Natural killer cell (primary cell): ENCODE measurements at regions not wholly inside any gene's neighbourhood (a gene's known extent, or its start where the extent isn't known, plus 50 kb on each side); places are given as distances from the start of the nearest gene placed in this dataset.

ENCODE experiments used
- ATAC-seq, 3 donors: fragments of 150-1000 bp in 2 of 3; fragments of 200-7000 bp in 1 of 3; cut with Tn5 transposase; 1 replicate in 1 of 3; 2 replicates in 2 of 3; pipeline ENCODE4 v1.10.0; 2021; ENCODE audit warnings: mild to moderate bottlenecking in 2 of 3, moderate library complexity in 2 of 3
- DNase-seq, 2 donors: peaks; one replicate each; pipeline versions ENCODE4 v3.0.0 to v3.0.0-alpha.2; 2013 to 2021; ENCODE audit warnings: mixed read lengths in 1 of 2
- H3K27ac ChIP-seq: one replicate; pipeline ENCODE4 v1.5.1; 2013; ENCODE audit warnings: mild to moderate bottlenecking, low read length
- H3K27me3 ChIP-seq: one replicate; pipeline ENCODE4 v1.6.1; 2013; ENCODE audit warnings: low read length; ENCODE audit not compliant: control insufficient read depth, insufficient read depth
- H3K36me3 ChIP-seq: one replicate; pipeline ENCODE4 v1.6.1; 2013; ENCODE audit warnings: low read length; ENCODE audit not compliant: control insufficient read depth, insufficient read depth
- H3K4me1 ChIP-seq: one replicate; pipeline ENCODE4 v1.6.1; 2013; ENCODE audit warnings: low read length; ENCODE audit not compliant: control insufficient read depth, insufficient read depth
- H3K4me3 ChIP-seq: one replicate; pipeline ENCODE4 v1.5.1; 2013; ENCODE audit warnings: low read length
- H3K9me3 ChIP-seq: one replicate; pipeline ENCODE4 v1.6.1; 2013; ENCODE audit warnings: low read length; ENCODE audit not compliant: control insufficient read depth, insufficient read depth
- H3K27ac Mint-ChIP-seq, 2 donors: one replicate each; pipeline ENCODE4 v1.8.0; 2022; ENCODE audit warnings: mild to moderate bottlenecking in 2 of 2, mixed read lengths in 2 of 2, moderate library complexity in 1 of 2
- H3K27me3 Mint-ChIP-seq, 2 donors: one replicate each; pipeline ENCODE4 v1.8.0; 2022; ENCODE audit warnings: low read depth in 2 of 2, mixed read lengths in 2 of 2
- H3K36me3 Mint-ChIP-seq: one replicate; pipeline ENCODE4 v1.8.0; 2022; ENCODE audit warnings: mixed read lengths
- H3K4me1 Mint-ChIP-seq, 2 donors: one replicate each; pipeline ENCODE4 v1.8.0; 2022; ENCODE audit warnings: mixed read lengths in 2 of 2
- H3K4me3 Mint-ChIP-seq: one replicate; pipeline ENCODE4 v1.8.0; 2022; ENCODE audit warnings: mild to moderate bottlenecking, moderate library complexity, mixed read lengths
- H3K9me3 Mint-ChIP-seq, 2 donors: one replicate each; pipeline ENCODE4 v1.8.0; 2022; ENCODE audit warnings: mixed read lengths in 2 of 2
- CTCF ChIP-seq: fragments of 200-600 bp; IDR thresholded peaks from one replicate; pipeline ENCODE4 v1.8.0; 2022; ENCODE audit warnings: antibody characterized with exemption
- WGBS: methylation state at CpG from one replicate; pipeline ENCODE4 v1.1.7; 2013; ENCODE audit warnings: missing lambda C conversion rate; ENCODE audit not compliant: insufficient coverage; 5-methylcytosine and 5-hydroxymethylcytosine counted together
- intact Hi-C: fragments of 100-400 bp; cut with micrococcal nuclease; formaldehyde crosslinking; loops from one replicate; pipeline ENCODE4 v1.14.2; 2022

GRCh38 chr4:131052646-131053045 is 1956.7 kb downstream of the C4orf33 start:
- Histone ChIP-seq H3K9me3 (no peaks in the 10 kb centered on the region), H3K4me1 (no peaks in the 10 kb centered on the region), H3K27ac (no peak overlapping the region), H3K36me3 (no peaks in the 10 kb centered on the region), H3K27me3 (no peaks in the 10 kb centered on the region), H3K4me3 (no peak overlapping the region)
- no peak overlapping the region for H3K4me3 Mint-ChIP-seq
- no peaks in the 10 kb centered on the region for H3K27me3 Mint-ChIP-seq
- no peaks in the 10 kb centered on the region for H3K4me1 Mint-ChIP-seq
- H3K27ac Mint-ChIP-seq = no peak overlapping the region
- intact Hi-C loops = no loop called here
- 90% methylated on average over 2 of the region's 2 CpGs for WGBS
- peaks cover 6 to 12% of the 10 kb centered on the region in 2 donors for H3K9me3 Mint-ChIP-seq
- ATAC-seq = no peak
- TF ChIP-seq CTCF = no peak
- H3K36me3 Mint-ChIP-seq = peaks cover 6% of the 10 kb centered on the region
- no peak for DNase-seq

DNA sequence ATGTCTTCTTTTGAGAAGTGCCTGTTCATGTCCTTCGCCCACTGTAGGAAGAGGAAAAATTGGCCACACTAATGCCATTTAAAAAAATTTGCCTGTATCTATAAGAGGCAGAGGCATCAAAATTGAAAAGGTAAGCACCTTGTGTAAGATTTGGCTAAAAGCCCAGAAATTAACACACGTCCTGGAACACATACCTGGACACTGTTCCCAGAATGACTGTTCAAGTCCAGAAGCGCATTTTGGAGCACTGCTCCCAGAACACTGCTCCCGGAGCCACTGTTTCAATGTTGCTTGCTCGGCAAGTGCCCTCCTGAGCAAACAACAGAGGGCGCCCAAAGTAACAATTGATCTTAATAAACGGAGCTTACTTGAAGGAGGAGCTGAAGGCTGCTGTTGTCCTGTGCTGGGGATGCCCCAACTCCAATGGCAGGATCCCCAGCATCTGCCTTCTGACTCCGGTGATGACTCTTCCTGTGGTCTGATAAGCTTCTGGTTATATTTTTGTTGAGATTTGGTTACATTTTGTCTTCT is 1958.6 kb downstream of the C4orf33 start:
- 89% methylated on average over 8 of the region's 8 CpGs for WGBS
- no peaks in the 10 kb centered on the region for H3K27me3 Mint-ChIP-seq
- H3K27ac Mint-ChIP-seq = no peak overlapping the region
- ATAC-seq (no peak), DNase-seq (no peak)
- H3K4me1 Mint-ChIP-seq = no peaks in the 10 kb centered on the region
- no peak for TF ChIP-seq CTCF
- no peaks in the 10 kb centered on the region for H3K4me1 ChIP-seq
- H3K9me3 ChIP-seq = no peaks in the 10 kb centered on the region
- H3K36me3 Mint-ChIP-seq = peaks cover 6% of the 10 kb centered on the region
- no peak overlapping the region for H3K27ac ChIP-seq
- no peaks in the 10 kb centered on the region for H3K27me3 ChIP-seq
- intact Hi-C loops = no loop called here
- peaks cover 6 to 12% of the 10 kb centered on the region in 2 donors for H3K9me3 Mint-ChIP-seq
- H3K4me3 Mint-ChIP-seq = no peak overlapping the region
- no peak overlapping the region for H3K4me3 ChIP-seq
- no peaks in the 10 kb centered on the region for H3K36me3 ChIP-seq

GRCh38 chr4:131061734-131062133 is 1965.8 kb downstream of the C4orf33 start:
- intact Hi-C loops = no loop called here
- no peak for TF ChIP-seq CTCF
- H3K27ac Mint-ChIP-seq = no peak overlapping the region
- Histone ChIP-seq H3K4me3 (no peak overlapping the region), H3K36me3 (no peaks in the 10 kb centered on the region), H3K9me3 (peaks cover 24% of the 10 kb centered on the region), H3K27ac (no peak overlapping the region), H3K27me3 (no peaks in the 10 kb centered on the region), H3K4me1 (no peaks in the 10 kb centered on the region)
- H3K36me3 Mint-ChIP-seq = peaks cover 6% of the 10 kb centered on the region
- H3K27me3 Mint-ChIP-seq = no peaks in the 10 kb centered on the region
- H3K9me3 Mint-ChIP-seq = peaks cover 7 to 16% of the 10 kb centered on the region in 2 donors
- H3K4me1 Mint-ChIP-seq = no peaks in the 10 kb centered on the region
- DNase-seq (no peak), ATAC-seq (no peak)
- H3K4me3 Mint-ChIP-seq = no peak overlapping the region
- WGBS = no CpG with 5 or more reads among the region's 1 CpG

DNA sequence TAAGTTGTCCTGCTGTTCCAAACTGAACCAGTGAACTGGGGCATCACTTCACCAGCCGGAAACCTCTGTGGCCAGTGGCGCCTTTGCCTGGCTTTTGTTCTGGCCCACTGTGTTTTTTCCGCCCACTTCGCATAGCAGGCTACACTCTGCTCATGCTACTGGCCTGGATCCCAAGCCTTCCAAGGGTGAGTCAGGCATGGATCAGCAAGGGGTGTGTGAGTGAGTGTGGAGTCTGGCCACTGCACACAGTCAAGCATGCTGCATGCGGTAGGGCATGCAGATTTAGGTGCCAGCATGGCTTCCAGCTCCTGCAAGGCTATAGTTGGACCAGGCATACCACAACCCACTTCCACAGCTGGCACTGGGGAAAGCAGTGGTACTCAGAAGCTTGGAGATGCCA is 1967.9 kb downstream of the C4orf33 start:
- DNase-seq (no peak), ATAC-seq (no peak)
- Histone ChIP-seq H3K9me3 (peaks cover 24% of the 10 kb centered on the region), H3K4me3 (no peak overlapping the region), H3K27ac (no peak overlapping the region), H3K36me3 (no peaks in the 10 kb centered on the region), H3K27me3 (no peaks in the 10 kb centered on the region), H3K4me1 (no peaks in the 10 kb centered on the region)
- Mint-ChIP-seq H3K9me3 (peaks cover 11 to 25% of the 10 kb centered on the region in 2 donors), H3K4me1 (no peaks in the 10 kb centered on the region), H3K27me3 (no peaks in the 10 kb centered on the region), H3K36me3 (no peaks in the 10 kb centered on the region), H3K27ac (no peak overlapping the region), H3K4me3 (no peak overlapping the region)
- WGBS = 90% methylated on average over 5 of the region's 5 CpGs
- intact Hi-C loops = no loop called here
- no peak for TF ChIP-seq CTCF
